ENCODE measurements at regions not wholly inside any gene's neighbourhood (a gene's known extent, or its start where the extent isn't known, plus 50 kb on each side); places are given as distances from the start of the nearest gene placed in this dataset.

DNA sequence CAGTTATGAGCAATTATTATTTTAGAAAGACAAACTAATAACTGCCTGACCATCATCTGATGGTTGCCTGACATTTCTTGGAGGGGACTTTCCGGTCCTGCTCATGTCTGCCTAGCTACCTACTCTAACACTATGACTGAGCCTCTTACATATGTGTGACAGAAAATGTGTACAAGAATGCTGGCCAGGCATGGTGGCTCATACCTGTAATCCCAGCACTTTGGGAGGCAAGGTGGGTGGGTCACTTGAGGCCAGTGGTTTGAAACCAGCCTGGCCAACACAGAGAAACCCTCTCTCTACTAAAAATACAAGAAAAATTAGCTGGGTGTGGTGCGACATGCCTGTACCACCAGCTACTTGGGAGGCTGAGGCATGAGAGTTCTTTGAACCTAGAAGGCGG lies 666.3 kb downstream of the KCNJ3 start (continued):
- TF ChIP-seq, protein P1, sequence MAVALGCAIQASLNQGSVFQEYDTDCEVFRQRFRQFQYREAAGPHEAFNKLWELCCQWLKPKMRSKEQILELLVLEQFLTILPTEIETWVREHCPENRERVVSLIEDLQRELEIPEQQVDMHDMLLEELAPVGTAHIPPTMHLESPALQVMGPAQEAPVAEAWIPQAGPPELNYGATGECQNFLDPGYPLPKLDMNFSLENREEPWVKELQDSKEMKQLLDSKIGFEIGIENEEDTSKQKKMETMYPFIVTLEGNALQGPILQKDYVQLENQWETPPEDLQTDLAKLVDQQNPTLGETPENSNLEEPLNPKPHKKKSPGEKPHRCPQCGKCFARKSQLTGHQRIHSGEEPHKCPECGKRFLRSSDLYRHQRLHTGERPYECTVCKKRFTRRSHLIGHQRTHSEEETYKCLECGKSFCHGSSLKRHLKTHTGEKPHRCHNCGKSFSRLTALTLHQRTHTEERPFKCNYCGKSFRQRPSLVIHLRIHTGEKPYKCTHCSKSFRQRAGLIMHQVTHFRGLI (tag by site-specific recombination; IDR thresholded peaks at IDR 0.05): no peak
- TF ChIP-seq KLF9 (tag by site-specific recombination; IDR thresholded peaks at IDR 0.05; ENCODE audit: low read depth) (no peak), ZNF214 (tag by site-specific recombination; IDR thresholded peaks at IDR 0.05; ENCODE audit: borderline replicate concordance) (no peak)

- POLR2A ChIA-PET: no interaction called here
- no peaks in the 10 kb centered on the region for H3K36me3 ChIP-seq (ENCODE audit: control insufficient read depth in 2 of 2, insufficient read depth in 1 of 2, low read length in 2 of 2)
- CTCF ChIA-PET: interaction anchor here (0.6 to 1.1 kb wide), 2 partner anchors 439 to 1830 kb away, joined by 3 read pairs; no protein-coding TSS in a partner anchor
- no peak overlapping the region for H3K4me3 ChIP-seq (ENCODE audit: low read depth, low read length)
- H3K9me3 ChIP-seq (ENCODE audit: control insufficient read depth, insufficient read depth, low read depth, low read length): no peaks in the 10 kb centered on the region
- no peaks in the 10 kb centered on the region for H3K4me1 ChIP-seq (ENCODE audit: control insufficient read depth, insufficient read depth, low read length)
- no peak overlapping the region for H3K27ac ChIP-seq (ENCODE audit: extremely low read depth, low read depth, low read length)
- TF ChIP-seq HIC1 (tag by site-specific recombination; IDR thresholded peaks at IDR 0.05): no peak
- no peak for TF ChIP-seq ZNF423 (tag by site-specific recombination; IDR thresholded peaks at IDR 0.05)
- no peak for TF ChIP-seq ZNF335 (tag by site-specific recombination; conservative IDR thresholded peaks at IDR 0.05)
- no peak for TF ChIP-seq MZF1 (tag by site-specific recombination; IDR thresholded peaks at IDR 0.05; ENCODE audit: borderline replicate concordance)
- TF ChIP-seq PRDM2 (tag by site-specific recombination; IDR thresholded peaks at IDR 0.05; ENCODE audit: borderline replicate concordance): no peak
- TF ChIP-seq, protein P1 (tag by site-specific recombination; IDR thresholded peaks at IDR 0.05): no peak
- TF ChIP-seq ZNF76 (tag by site-specific recombination; IDR thresholded peaks at IDR 0.05; ENCODE audit: borderline replicate concordance, low read depth): no peak
- TF ChIP-seq ZNF610 (tag by site-specific recombination; IDR thresholded peaks at IDR 0.05; ENCODE audit: borderline replicate concordance): no peak
- no peak for TF ChIP-seq ZNF391 (tag by site-specific recombination; IDR thresholded peaks at IDR 0.05; ENCODE audit: borderline replicate concordance, low read depth)
- no peak for TF ChIP-seq ZNF664 (tag by site-specific recombination; IDR thresholded peaks at IDR 0.05)
- no peak for TF ChIP-seq ZNF19 (tag by site-specific recombination; IDR thresholded peaks at IDR 0.05; ENCODE audit: low read depth)
- TF ChIP-seq CTCF (tag by site-specific recombination; IDR thresholded peaks at IDR 0.05): no peak
- TF ChIP-seq, protein P2, sequence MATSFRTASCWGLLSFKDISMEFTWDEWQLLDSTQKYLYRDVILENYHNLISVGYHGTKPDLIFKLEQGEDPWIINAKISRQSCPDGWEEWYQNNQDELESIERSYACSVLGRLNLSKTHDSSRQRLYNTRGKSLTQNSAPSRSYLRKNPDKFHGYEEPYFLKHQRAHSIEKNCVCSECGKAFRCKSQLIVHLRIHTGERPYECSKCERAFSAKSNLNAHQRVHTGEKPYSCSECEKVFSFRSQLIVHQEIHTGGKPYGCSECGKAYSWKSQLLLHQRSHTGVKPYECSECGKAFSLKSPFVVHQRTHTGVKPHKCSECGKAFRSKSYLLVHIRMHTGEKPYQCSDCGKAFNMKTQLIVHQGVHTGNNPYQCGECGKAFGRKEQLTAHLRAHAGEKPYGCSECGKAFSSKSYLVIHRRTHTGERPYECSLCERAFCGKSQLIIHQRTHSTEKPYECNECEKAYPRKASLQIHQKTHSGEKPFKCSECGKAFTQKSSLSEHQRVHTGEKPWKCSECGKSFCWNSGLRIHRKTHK (tag by site-specific recombination; IDR thresholded peaks at IDR 0.05): no peak
- TF ChIP-seq PRDM1 (tag by site-specific recombination; IDR thresholded peaks at IDR 0.05): no peak
- TF ChIP-seq ZNF175 (tag by site-specific recombination; IDR thresholded peaks at IDR 0.05): no peak
- TF ChIP-seq ZNF223 (tag by site-specific recombination; IDR thresholded peaks at IDR 0.05): no peak
- TF ChIP-seq ZNF629 (tag by site-specific recombination; IDR thresholded peaks at IDR 0.05): no peak
- TF ChIP-seq ZNF23 (tag by site-specific recombination; IDR thresholded peaks at IDR 0.05; ENCODE audit: borderline replicate concordance): no peak
Observed at GRCh38 chr2:155363349-155363888, 664.9 kb downstream of the KCNJ3 start.
